ENCODE measurements at regions not wholly inside any gene's neighbourhood (a gene's known extent, or its start where the extent isn't known, plus 50 kb on each side); places are given as distances from the start of the nearest gene placed in this dataset.

DNA sequence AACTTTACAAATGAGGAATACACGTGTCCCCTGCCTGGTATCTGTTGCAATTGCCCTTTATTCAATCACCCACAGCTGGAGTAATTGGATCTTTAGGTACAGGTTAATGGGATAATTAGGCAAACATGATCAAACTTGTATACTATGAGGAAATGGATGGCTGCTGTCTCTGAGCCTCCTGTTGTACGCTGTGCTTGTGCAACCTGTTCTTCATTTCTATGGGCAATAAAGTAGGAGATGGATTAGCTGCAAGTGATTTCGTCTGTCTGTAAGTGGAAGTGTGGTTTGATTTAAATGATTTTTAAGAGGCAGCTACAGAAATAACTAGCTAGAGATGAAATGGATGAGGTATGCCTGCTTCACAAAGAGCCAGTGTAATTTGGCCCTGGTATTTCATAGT, 474.1 kb downstream of the RNF144B start:
- POLR2A ChIA-PET = no interaction called here
- no peak for DNase-seq (ENCODE audit: low read depth, low spot score)

DNA sequence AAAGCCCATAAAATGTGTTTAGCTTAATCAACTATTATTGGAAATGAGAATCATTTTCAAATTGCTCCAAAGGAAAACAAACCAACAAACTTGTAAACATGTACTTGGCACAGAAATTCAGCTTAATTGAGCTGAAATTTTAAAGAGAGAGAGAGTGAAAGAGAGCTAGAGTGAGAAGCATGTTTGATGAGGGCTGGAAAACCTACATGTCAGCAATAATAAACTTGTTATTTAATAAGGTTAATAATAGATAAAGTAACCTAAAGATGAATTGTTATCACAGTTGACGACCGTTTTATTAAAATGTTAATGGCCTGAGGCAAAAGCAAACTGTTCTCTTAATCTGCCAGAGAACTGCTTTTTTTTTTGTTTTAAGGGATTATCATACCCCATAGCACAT, 496.1 kb downstream of the RNF144B start:
- ChIA-PET CTCF (no interaction called here), POLR2A (no interaction called here)
- TF ChIP-seq, protein P1, sequence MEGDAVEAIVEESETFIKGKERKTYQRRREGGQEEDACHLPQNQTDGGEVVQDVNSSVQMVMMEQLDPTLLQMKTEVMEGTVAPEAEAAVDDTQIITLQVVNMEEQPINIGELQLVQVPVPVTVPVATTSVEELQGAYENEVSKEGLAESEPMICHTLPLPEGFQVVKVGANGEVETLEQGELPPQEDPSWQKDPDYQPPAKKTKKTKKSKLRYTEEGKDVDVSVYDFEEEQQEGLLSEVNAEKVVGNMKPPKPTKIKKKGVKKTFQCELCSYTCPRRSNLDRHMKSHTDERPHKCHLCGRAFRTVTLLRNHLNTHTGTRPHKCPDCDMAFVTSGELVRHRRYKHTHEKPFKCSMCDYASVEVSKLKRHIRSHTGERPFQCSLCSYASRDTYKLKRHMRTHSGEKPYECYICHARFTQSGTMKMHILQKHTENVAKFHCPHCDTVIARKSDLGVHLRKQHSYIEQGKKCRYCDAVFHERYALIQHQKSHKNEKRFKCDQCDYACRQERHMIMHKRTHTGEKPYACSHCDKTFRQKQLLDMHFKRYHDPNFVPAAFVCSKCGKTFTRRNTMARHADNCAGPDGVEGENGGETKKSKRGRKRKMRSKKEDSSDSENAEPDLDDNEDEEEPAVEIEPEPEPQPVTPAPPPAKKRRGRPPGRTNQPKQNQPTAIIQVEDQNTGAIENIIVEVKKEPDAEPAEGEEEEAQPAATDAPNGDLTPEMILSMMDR (IDR thresholded peaks at IDR 0.05; ENCODE audit: insufficient read depth, low read length, missing control alignments) = no peak
- H3K4me3 ChIP-seq (ENCODE audit: low read depth, low read length) = no peak overlapping the region
- DNase-seq (ENCODE audit: low read depth, low spot score) = no peak

More for the DNA sequence above, 474.1 kb downstream of the RNF144B start:
- no peak overlapping the region for H3K4me3 ChIP-seq (ENCODE audit: low read depth, low read length)
- CTCF ChIA-PET = interaction anchor here (0.9 kb wide), 1 partner anchor 9 kb away, joined by 5 read pairs; no protein-coding TSS in a partner anchor
- TF ChIP-seq, protein P1 (IDR thresholded peaks at IDR 0.05; ENCODE audit: insufficient read depth, low read length, missing control alignments) = no peak

GRCh38 chr6:18883851-18884250, 496.7 kb downstream of the RNF144B start:
- TF ChIP-seq, protein P1 (IDR thresholded peaks at IDR 0.05; ENCODE audit: insufficient read depth, low read length, missing control alignments) = no peak
- no peak for DNase-seq (ENCODE audit: low read depth, low spot score)
- ChIA-PET CTCF (no interaction called here), POLR2A (no interaction called here)
- H3K4me3 ChIP-seq (ENCODE audit: low read depth, low read length) = no peak overlapping the region

DNA sequence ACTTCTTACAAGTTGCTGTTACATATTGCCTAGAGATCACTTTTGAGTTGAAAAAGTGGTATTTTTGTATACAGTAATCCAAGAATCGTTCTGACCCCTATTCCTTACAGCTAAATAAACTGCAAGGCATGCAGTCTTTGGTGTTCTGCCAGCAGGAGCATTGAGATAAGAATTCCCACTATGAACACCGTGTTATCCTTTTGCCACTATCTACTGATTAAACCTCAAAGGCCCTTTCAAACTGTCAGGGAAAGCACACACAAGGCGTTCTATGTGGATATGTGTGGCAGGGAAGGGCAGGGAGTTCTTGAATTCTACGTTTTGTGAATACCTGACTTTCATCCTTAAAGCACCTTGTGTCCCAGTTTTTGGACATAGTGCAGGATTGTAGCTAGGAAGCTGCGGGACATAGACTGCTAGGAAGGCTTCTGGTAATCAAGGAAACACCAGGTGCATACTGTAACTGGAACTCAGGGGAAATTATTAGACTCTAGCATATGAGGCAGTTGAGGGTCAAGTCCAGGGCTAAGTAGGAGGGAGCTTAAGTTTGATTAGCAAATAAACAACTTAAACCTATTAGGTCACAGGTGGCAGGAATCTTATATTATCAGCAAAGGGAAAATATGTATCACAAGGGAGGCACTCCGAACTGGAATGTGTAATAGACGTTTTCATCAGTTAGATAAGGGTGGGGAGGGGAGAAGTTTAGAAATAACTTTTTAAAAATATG, 506.6 kb downstream of the RNF144B start:
- CTCF ChIA-PET = no interaction called here
- no peak overlapping the region for H3K4me3 ChIP-seq (ENCODE audit: low read depth, low read length)
- TF ChIP-seq, protein P1 (IDR thresholded peaks at IDR 0.05; ENCODE audit: insufficient read depth, low read length, missing control alignments) = no peak
- POLR2A ChIA-PET = no interaction called here
- no peak for DNase-seq (ENCODE audit: low read depth, low spot score)

- H3K4me3 ChIP-seq (ENCODE audit: low read depth, low read length) = no peak overlapping the region
- ChIA-PET POLR2A (interaction anchor here (0.5 kb wide), 1 partner anchor 33 kb away, joined by 3 read pairs; no protein-coding TSS in a partner anchor), CTCF (no interaction called here)
- no peak for DNase-seq (ENCODE audit: low read depth, low spot score)
- TF ChIP-seq, protein P1 (IDR thresholded peaks at IDR 0.05; ENCODE audit: insufficient read depth, low read length, missing control alignments) = no peak
These were observed 510.2 kb downstream of the RNF144B start for GRCh38 chr6:18897350-18897749.

DNA sequence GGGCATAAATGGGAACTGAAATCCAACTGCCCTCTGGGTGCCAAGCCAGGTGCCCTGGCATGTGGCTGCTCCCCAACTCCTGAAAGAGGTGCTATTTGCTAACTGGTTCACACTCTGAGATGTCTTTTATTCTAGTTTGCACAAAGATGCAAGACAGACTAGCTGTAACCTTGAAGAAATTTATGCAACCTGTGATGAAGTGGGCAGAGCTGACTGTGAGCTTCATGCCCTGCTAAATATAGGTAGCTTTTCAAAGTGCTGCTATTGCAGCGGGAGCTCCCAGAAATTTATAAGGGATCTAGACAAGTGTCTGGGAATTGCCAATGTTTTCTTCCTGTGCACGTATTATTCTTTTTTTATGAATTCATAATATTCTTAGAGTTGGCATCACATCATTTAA, 517.5 kb downstream of the RNF144B start:
- no peak for DNase-seq (ENCODE audit: low read depth, low spot score)
- no peak overlapping the region for H3K4me3 ChIP-seq (ENCODE audit: low read depth, low read length)
- POLR2A ChIA-PET = no interaction called here
- TF ChIP-seq, protein P1 (IDR thresholded peaks at IDR 0.05; ENCODE audit: insufficient read depth, low read length, missing control alignments) = no peak
- CTCF ChIA-PET = no interaction called here

Data from AG04449 (cell line).